ENCODE measurements at regions not wholly inside any gene's neighbourhood (a gene's known extent, or its start where the extent isn't known, plus 50 kb on each side); places are given as distances from the start of the nearest gene placed in this dataset.

DNA sequence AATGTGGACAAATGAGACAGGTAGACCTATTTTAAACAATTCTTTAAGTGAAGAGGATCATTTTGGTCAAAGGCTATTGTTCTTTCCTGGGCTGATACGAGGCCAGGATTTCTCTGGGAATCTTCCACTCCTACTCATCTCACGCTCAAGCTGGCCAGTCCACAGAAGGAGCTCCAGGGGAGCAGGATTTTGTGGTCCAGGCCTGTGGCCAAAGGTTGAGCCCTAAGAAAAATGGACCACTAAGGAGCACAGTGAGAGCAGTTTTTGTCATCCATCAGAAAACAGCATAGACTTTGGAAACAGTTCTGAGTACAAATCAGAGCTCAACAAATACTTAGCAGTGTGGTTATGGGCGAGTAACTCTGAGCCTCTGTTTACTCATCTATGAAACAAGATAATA lies 260.2 kb upstream of the RUNX1 start (continued):
- TF ChIP-seq, protein P1, sequence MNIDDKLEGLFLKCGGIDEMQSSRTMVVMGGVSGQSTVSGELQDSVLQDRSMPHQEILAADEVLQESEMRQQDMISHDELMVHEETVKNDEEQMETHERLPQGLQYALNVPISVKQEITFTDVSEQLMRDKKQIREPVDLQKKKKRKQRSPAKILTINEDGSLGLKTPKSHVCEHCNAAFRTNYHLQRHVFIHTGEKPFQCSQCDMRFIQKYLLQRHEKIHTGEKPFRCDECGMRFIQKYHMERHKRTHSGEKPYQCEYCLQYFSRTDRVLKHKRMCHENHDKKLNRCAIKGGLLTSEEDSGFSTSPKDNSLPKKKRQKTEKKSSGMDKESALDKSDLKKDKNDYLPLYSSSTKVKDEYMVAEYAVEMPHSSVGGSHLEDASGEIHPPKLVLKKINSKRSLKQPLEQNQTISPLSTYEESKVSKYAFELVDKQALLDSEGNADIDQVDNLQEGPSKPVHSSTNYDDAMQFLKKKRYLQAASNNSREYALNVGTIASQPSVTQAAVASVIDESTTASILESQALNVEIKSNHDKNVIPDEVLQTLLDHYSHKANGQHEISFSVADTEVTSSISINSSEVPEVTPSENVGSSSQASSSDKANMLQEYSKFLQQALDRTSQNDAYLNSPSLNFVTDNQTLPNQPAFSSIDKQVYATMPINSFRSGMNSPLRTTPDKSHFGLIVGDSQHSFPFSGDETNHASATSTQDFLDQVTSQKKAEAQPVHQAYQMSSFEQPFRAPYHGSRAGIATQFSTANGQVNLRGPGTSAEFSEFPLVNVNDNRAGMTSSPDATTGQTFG (tag by site-specific recombination; IDR thresholded peaks at IDR 0.05; ENCODE audit: borderline replicate concordance): no peak
- TF ChIP-seq ZNF23 (tag by site-specific recombination; IDR thresholded peaks at IDR 0.05; ENCODE audit: borderline replicate concordance): no peak

DNA sequence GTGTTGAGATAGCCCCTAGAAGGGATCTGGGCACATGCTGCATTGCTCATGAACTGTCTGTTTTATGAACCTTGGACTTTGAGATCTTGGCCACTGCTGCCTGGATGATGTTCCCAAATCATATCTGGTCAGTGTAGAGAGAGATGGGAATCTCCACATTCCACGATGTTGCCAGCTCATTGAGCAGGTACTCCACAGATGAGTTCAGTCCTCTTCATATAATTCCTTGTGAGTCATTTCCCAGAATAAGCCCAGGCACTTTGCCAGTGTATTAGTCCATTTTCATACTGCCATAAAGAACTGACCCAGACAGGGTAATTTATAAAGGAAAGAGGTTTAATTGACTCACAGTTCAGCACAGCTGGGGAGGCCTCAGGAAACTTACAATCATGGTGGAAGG lies 254.0 kb upstream of the RUNX1 start:
- Histone ChIP-seq H3K27ac (ENCODE audit: extremely low read depth, low read depth, low read length) (no peak overlapping the region), H3K4me1 (ENCODE audit: control insufficient read depth, insufficient read depth, low read length) (no peaks in the 10 kb centered on the region), H3K36me3 (ENCODE audit: control insufficient read depth in 2 of 2, insufficient read depth in 1 of 2, low read length in 2 of 2) (no peaks in the 10 kb centered on the region), H3K4me3 (ENCODE audit: low read depth, low read length) (no peak overlapping the region), H3K9me3 (ENCODE audit: control insufficient read depth, insufficient read depth, low read depth, low read length) (no peaks in the 10 kb centered on the region)
- ChIA-PET CTCF (interaction anchor here (0.7 kb wide), 1 partner anchor 302 kb away, joined by 4 read pairs; no protein-coding TSS in a partner anchor), POLR2A (no interaction called here)
- TF ChIP-seq ZNF394 (tag by site-specific recombination; IDR thresholded peaks at IDR 0.05; ENCODE audit: borderline replicate concordance): peak; percentile 49; the same call in 1 of the 2 replicates
- TF ChIP-seq KLF8 (tag by site-specific recombination; IDR thresholded peaks at IDR 0.05): 0 out of 2 replicates have a peak, but pooled peaks have one; percentile 17
- TF ChIP-seq, protein P2, sequence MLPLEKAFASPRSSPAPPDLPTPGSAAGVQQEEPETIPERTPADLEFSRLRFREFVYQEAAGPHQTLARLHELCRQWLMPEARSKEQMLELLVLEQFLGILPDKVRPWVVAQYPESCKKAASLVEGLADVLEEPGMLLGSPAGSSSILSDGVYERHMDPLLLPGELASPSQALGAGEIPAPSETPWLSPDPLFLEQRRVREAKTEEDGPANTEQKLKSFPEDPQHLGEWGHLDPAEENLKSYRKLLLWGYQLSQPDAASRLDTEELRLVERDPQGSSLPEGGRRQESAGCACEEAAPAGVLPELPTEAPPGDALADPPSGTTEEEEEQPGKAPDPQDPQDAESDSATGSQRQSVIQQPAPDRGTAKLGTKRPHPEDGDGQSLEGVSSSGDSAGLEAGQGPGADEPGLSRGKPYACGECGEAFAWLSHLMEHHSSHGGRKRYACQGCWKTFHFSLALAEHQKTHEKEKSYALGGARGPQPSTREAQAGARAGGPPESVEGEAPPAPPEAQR (tag by site-specific recombination; IDR thresholded peaks at IDR 0.05): no peak
- peak; percentile 27 for TF ChIP-seq ZNF510 (tag by site-specific recombination; IDR thresholded peaks at IDR 0.05; ENCODE audit: insufficient replicate concordance)

DNA sequence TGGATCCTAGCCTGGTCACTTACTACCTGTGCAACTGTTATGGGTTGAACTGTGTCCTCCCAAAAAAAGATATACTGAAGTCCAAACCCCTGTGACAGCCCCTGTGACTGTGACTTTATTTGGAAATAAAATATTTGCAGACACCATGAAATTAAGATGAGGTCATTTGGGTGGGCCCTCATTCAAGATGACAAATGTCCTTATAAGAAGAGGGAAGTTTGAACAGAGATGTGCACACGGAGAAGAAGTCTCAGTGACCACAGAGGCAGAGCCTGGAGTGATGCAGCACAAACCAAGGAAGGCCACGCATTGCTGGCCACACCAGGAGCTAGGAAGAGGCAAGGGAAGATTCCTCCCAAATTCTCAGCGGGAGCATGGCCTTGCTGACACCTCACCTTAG lies 249.7 kb upstream of the RUNX1 start:
- Histone ChIP-seq H3K4me1 (ENCODE audit: control insufficient read depth, insufficient read depth, low read length) (peaks cover 6% of the 10 kb centered on the region; the same call in 1 of the 2 replicates), H3K27ac (ENCODE audit: extremely low read depth, low read depth, low read length) (no peak overlapping the region), H3K4me3 (ENCODE audit: low read depth, low read length) (no peak overlapping the region), H3K36me3 (ENCODE audit: control insufficient read depth in 2 of 2, insufficient read depth in 1 of 2, low read length in 2 of 2) (no peaks in the 10 kb centered on the region), H3K9me3 (ENCODE audit: control insufficient read depth, insufficient read depth, low read depth, low read length) (no peaks in the 10 kb centered on the region)
- ChIA-PET POLR2A (no interaction called here), CTCF (no interaction called here)
- TF ChIP-seq ZNF433 (tag by site-specific recombination; IDR thresholded peaks at IDR 0.05; ENCODE audit: low read depth): no peak
- TF ChIP-seq, protein P3, sequence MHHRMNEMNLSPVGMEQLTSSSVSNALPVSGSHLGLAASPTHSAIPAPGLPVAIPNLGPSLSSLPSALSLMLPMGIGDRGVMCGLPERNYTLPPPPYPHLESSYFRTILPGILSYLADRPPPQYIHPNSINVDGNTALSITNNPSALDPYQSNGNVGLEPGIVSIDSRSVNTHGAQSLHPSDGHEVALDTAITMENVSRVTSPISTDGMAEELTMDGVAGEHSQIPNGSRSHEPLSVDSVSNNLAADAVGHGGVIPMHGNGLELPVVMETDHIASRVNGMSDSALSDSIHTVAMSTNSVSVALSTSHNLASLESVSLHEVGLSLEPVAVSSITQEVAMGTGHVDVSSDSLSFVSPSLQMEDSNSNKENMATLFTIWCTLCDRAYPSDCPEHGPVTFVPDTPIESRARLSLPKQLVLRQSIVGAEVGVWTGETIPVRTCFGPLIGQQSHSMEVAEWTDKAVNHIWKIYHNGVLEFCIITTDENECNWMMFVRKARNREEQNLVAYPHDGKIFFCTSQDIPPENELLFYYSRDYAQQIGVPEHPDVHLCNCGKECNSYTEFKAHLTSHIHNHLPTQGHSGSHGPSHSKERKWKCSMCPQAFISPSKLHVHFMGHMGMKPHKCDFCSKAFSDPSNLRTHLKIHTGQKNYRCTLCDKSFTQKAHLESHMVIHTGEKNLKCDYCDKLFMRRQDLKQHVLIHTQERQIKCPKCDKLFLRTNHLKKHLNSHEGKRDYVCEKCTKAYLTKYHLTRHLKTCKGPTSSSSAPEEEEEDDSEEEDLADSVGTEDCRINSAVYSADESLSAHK (tag by site-specific recombination; IDR thresholded peaks at IDR 0.05): no peak
- TF ChIP-seq, protein P4, sequence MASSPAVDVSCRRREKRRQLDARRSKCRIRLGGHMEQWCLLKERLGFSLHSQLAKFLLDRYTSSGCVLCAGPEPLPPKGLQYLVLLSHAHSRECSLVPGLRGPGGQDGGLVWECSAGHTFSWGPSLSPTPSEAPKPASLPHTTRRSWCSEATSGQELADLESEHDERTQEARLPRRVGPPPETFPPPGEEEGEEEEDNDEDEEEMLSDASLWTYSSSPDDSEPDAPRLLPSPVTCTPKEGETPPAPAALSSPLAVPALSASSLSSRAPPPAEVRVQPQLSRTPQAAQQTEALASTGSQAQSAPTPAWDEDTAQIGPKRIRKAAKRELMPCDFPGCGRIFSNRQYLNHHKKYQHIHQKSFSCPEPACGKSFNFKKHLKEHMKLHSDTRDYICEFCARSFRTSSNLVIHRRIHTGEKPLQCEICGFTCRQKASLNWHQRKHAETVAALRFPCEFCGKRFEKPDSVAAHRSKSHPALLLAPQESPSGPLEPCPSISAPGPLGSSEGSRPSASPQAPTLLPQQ (tag by site-specific recombination; IDR thresholded peaks at IDR 0.05): peak; percentile 53; the same call in 1 of the 2 replicates
- no peak for TF ChIP-seq WT1 (tag by site-specific recombination; IDR thresholded peaks at IDR 0.05)

DNA sequence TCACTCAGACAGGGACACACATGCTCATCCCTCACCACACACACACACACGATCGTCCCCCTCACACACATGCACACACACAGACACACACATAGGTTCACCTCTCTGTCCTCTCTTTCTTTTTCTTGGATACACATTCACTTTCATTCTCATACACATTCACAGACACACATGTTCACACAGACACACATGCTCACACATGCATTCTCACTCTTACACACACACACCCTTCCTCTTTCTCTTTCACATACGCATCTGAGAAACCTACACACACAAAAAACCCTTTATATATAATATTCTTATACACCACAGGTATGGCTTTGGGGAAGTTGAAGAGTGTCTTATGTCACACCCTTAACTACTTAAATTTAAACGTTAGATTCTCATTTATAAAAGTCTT lies 248.6 kb upstream of the RUNX1 start:
- H3K4me3 ChIP-seq (ENCODE audit: low read depth, low read length): no peak overlapping the region
- TF ChIP-seq ZBTB7A (tag by site-specific recombination; IDR thresholded peaks at IDR 0.05; ENCODE audit: low read depth): no peak
- TF ChIP-seq ZNF555 (tag by site-specific recombination; conservative IDR thresholded peaks at IDR 0.05): no peak
- no peak for TF ChIP-seq ZNF530 (tag by site-specific recombination; IDR thresholded peaks at IDR 0.05; ENCODE audit: low read depth)
- no peak for TF ChIP-seq ZNF155 (tag by site-specific recombination; IDR thresholded peaks at IDR 0.05)
- TF ChIP-seq ZNF677 (tag by site-specific recombination; IDR thresholded peaks at IDR 0.05): no peak
- no peak for TF ChIP-seq ZNF341 (tag by site-specific recombination; IDR thresholded peaks at IDR 0.05; ENCODE audit: low read depth)
- no peak for TF ChIP-seq ZSCAN30 (tag by site-specific recombination; IDR thresholded peaks at IDR 0.05)
- TF ChIP-seq ZNF175 (tag by site-specific recombination; IDR thresholded peaks at IDR 0.05): no peak
- TF ChIP-seq SALL2 (tag by site-specific recombination; IDR thresholded peaks at IDR 0.05; ENCODE audit: borderline replicate concordance): no peak
- no peak for TF ChIP-seq ZNF830 (tag by site-specific recombination; IDR thresholded peaks at IDR 0.05; ENCODE audit: low read depth)
- TF ChIP-seq ZNF169 (tag by site-specific recombination; IDR thresholded peaks at IDR 0.05): no peak
- peaks cover 6% of the 10 kb centered on the region; the same call in 1 of the 2 replicates for H3K4me1 ChIP-seq (ENCODE audit: control insufficient read depth, insufficient read depth, low read length)
- H3K36me3 ChIP-seq (ENCODE audit: control insufficient read depth in 2 of 2, insufficient read depth in 1 of 2, low read length in 2 of 2): no peaks in the 10 kb centered on the region
- ChIA-PET POLR2A (no interaction called here), CTCF (interaction anchor here (0.6 kb wide), 2 partner anchors 108 to 554 kb away, joined by 3 to 4 read pairs; no protein-coding TSS in a partner anchor)
- H3K9me3 ChIP-seq (ENCODE audit: control insufficient read depth, insufficient read depth, low read depth, low read length): no peaks in the 10 kb centered on the region
- no peak overlapping the region for H3K27ac ChIP-seq (ENCODE audit: extremely low read depth, low read depth, low read length)

Measured in HEK293 (cell line).